Lower leg skin (tissue), 3 donors: ENCODE measurements at regions not wholly inside any gene's neighbourhood (a gene's known extent, or its start where the extent isn't known, plus 50 kb on each side); places are given as distances from the start of the nearest gene placed in this dataset.

Source experiments
- CTCF ChIP-seq, 3 donors: fragments of 450-650 bp; IDR thresholded peaks; one replicate each; pipeline ENCODE4 v1.5.1; 2016; ENCODE audit warnings: antibody characterized with exemption in 3 of 3, mild to moderate bottlenecking in 3 of 3, moderate library complexity in 2 of 3
- POLR2A ChIP-seq, 2 donors: fragments of 450-650 bp; IDR thresholded peaks; one replicate each; pipeline ENCODE4 v1.6.1; 2016 to 2017; ENCODE audit warnings: antibody characterized with exemption in 2 of 2, mild to moderate bottlenecking in 1 of 2, moderate library complexity in 1 of 2

GRCh38 chr4:173891072-173891471 is 361.0 kb upstream of the HAND2 start:
- no peak for TF ChIP-seq POLR2A (IDR thresholded peaks at IDR 0.05)
- TF ChIP-seq CTCF (IDR thresholded peaks at IDR 0.05): no peak
